SK-N-SH (cell line): ENCODE measurements at regions not wholly inside any gene's neighbourhood (a gene's known extent, or its start where the extent isn't known, plus 50 kb on each side); places are given as distances from the start of the nearest gene placed in this dataset.

ENCODE experiments used
- RCOR1 ChIP-seq: fragments of 150-350 bp; IDR thresholded peaks from 2 replicates; pipeline ENCODE4 v1.6.1; 2017; ENCODE audit warnings: antibody characterized with exemption, low read length
- TF ChIP-seq, protein P1 (sequence below): fragments of 200-600 bp; sonication (generic); IDR thresholded peaks from 2 replicates; pipeline ENCODE4 v1.6.1; 2017; ENCODE audit warnings: antibody characterized with exemption, mild to moderate bottlenecking, moderate library complexity

DNA sequence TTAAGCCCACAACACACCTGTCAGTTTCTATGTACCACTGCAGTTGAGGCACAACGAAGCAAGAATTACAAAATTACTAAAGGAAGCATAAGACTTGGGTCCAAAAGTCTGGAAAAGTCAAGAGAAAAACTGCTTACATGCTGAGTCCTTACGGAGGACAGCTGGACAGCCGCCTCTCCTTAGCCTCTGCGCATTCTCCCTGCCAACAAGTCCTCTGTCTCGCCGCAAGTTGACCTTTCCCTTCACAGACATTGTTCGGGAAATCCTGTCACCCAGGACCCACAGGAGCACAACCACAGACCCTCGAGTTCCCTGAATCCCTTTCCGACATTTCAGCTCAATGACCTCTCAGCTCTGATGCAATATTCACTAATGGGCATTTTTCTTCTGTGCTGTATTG lies 525.4 kb upstream of the SALL3 start:
- no peak for TF ChIP-seq RCOR1
- TF ChIP-seq, protein P1, sequence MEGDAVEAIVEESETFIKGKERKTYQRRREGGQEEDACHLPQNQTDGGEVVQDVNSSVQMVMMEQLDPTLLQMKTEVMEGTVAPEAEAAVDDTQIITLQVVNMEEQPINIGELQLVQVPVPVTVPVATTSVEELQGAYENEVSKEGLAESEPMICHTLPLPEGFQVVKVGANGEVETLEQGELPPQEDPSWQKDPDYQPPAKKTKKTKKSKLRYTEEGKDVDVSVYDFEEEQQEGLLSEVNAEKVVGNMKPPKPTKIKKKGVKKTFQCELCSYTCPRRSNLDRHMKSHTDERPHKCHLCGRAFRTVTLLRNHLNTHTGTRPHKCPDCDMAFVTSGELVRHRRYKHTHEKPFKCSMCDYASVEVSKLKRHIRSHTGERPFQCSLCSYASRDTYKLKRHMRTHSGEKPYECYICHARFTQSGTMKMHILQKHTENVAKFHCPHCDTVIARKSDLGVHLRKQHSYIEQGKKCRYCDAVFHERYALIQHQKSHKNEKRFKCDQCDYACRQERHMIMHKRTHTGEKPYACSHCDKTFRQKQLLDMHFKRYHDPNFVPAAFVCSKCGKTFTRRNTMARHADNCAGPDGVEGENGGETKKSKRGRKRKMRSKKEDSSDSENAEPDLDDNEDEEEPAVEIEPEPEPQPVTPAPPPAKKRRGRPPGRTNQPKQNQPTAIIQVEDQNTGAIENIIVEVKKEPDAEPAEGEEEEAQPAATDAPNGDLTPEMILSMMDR = no peak
